SK-N-SH (cell line): ENCODE measurements at regions not wholly inside any gene's neighbourhood (a gene's known extent, or its start where the extent isn't known, plus 50 kb on each side); places are given as distances from the start of the nearest gene placed in this dataset.

Experiments used
- CTCF ChIA-PET: fragments of 300-600, 350-600 bp; formaldehyde crosslinking; extraction: SDS; loops from one replicate; lab custom pipeline; 2021; lab: Yijun Ruan, JAX
- POLR2A ChIA-PET: fragments of 350-600 bp; sonication (Branson Sonifier 250); formaldehyde crosslinking; extraction: SDS; loops from one replicate; lab custom pipeline; 2020; ENCODE audit warnings: antibody characterized with exemption, inconsistent platforms; lab: Yijun Ruan, JAX
- DNase-seq: peaks from one replicate; pipeline ENCODE4 v3.0.0; 2012
- H2AFZ ChIP-seq: fragments of 200-600 bp; sonication (generic); 2 replicates; pipeline ENCODE4 v1.8.1; 2016; ENCODE audit warnings: antibody characterized with exemption, mild to moderate bottlenecking, low read depth
- H3F3A ChIP-seq: fragments of 200-600 bp; sonication (generic); replicated peaks from 2 replicates; pipeline ENCODE3; 2016; ENCODE audit warnings: antibody characterized with exemption, mild to moderate bottlenecking; ENCODE audit not compliant: insufficient read depth
- H3K27ac ChIP-seq, 2 experiments: fragments of 200-500 bp in 1 of 2; fragments of 200-600 bp in 1 of 2; sonication (Bioruptor generic) in 1 of 2; sonication (generic), shearing (Covaris generic) in 1 of 2; 2 replicates each; pipeline versions ENCODE4 v1.5.1 to v1.6.1; 2014 to 2016; ENCODE audit warnings: low read depth in 2 of 2, inconsistent platforms in 1 of 2, low read length in 1 of 2, mild to moderate bottlenecking in 1 of 2, mixed read lengths in 1 of 2
- H3K27me3 ChIP-seq: fragments of 200-600 bp; sonication (generic), shearing (Covaris generic); 2 replicates; pipeline ENCODE4 v1.6.1; 2016; ENCODE audit warnings: mixed run types; ENCODE audit not compliant: insufficient read depth
- H3K36me3 ChIP-seq, 2 experiments: fragments of 200-500 bp in 1 of 2; fragments of 200-600 bp in 1 of 2; sonication (Bioruptor generic) in 1 of 2; sonication (generic) in 1 of 2; replicated peaks in 1 of 2; 2 replicates each; pipeline versions ENCODE3 to v1.5.1; 2014 to 2016; ENCODE audit warnings: low read length in 1 of 2, mild to moderate bottlenecking in 1 of 2; ENCODE audit not compliant: insufficient read depth in 2 of 2, control insufficient read depth in 1 of 2
- H3K4me1 ChIP-seq, 2 experiments: fragments of 200-500 bp in 1 of 2; fragments of 200-600 bp in 1 of 2; sonication (Bioruptor generic) in 1 of 2; sonication (generic), shearing (Covaris generic) in 1 of 2; 2 replicates each; pipeline versions ENCODE4 v1.5.1 to v1.6.1; 2014 to 2016; ENCODE audit warnings: low read depth in 1 of 2, low read length in 1 of 2, mixed run types in 1 of 2; ENCODE audit not compliant: insufficient read depth in 2 of 2, control insufficient read depth in 1 of 2
- H3K4me2 ChIP-seq: fragments of 200-600 bp; sonication (generic), shearing (Covaris generic); 2 replicates; pipeline ENCODE4 v1.6.1; 2017; ENCODE audit warnings: mixed run types
- H3K4me3 ChIP-seq, 2 experiments: fragments of 200-500 bp in 1 of 2; fragments of 200-600 bp in 1 of 2; sonication (Bioruptor generic) in 1 of 2; sonication (generic), shearing (Covaris generic) in 1 of 2; 2 replicates each; pipeline versions ENCODE4 v1.5.1 to v1.8.1; 2014 to 2016; ENCODE audit warnings: low read depth in 2 of 2, inconsistent platforms in 1 of 2, low read length in 1 of 2, mild to moderate bottlenecking in 1 of 2, mixed read lengths in 1 of 2, moderate library complexity in 1 of 2
- H3K79me2 ChIP-seq: fragments of 200-600 bp; sonication (generic); 2 replicates; pipeline ENCODE4 v1.8.1; 2017; ENCODE audit warnings: mild to moderate bottlenecking; ENCODE audit not compliant: insufficient read depth
- H3K9ac ChIP-seq: fragments of 200-600 bp; sonication (generic); 2 replicates; pipeline ENCODE4 v1.6.1; 2017; ENCODE audit warnings: mixed run types
- H3K9me2 ChIP-seq: fragments of 200-600 bp; sonication (generic); 2 replicates; pipeline ENCODE4 v1.6.1; 2017; ENCODE audit warnings: mixed run types
- H3K9me3 ChIP-seq: fragments of 200-600 bp; sonication (generic); 2 replicates; pipeline ENCODE4 v1.6.1; 2017; ENCODE audit warnings: mixed run types, mild to moderate bottlenecking, moderate library complexity
- H4K20me1 ChIP-seq: fragments of 200-600 bp; sonication (generic); 2 replicates; pipeline ENCODE4 v1.6.1; 2017; ENCODE audit warnings: mild to moderate bottlenecking, mixed run types; ENCODE audit not compliant: insufficient read depth
- CHD2 ChIP-seq: fragments of 150-350 bp; IDR thresholded peaks from 2 replicates; pipeline ENCODE4 v1.6.1; 2018; ENCODE audit warnings: low read length; ENCODE audit not compliant: partially characterized antibody
- ELF1 ChIP-seq: IDR thresholded peaks from 2 replicates; pipeline ENCODE4 v1.4.0; 2012
- EP300 ChIP-seq, 2 experiments: IDR thresholded peaks; 2 replicates each; pipeline versions ENCODE4 v1.4.0 to v1.6.1; 2012; ENCODE audit warnings: borderline replicate concordance in 1 of 2, low read depth in 1 of 2, low read length in 1 of 2
- FOXM1 ChIP-seq: IDR thresholded peaks from 2 replicates; pipeline ENCODE4 v1.4.0; 2012; ENCODE audit warnings: low read depth, mild to moderate bottlenecking
- GABPA ChIP-seq: IDR thresholded peaks from 2 replicates; pipeline ENCODE4 v1.4.0; 2012; ENCODE audit warnings: low read depth, mild to moderate bottlenecking
- GATA2 ChIP-seq: sonication (generic); formaldehyde crosslinking; IDR thresholded peaks from 2 replicates; pipeline ENCODE4 v1.5.0; 2020; ENCODE audit warnings: mild to moderate bottlenecking, missing genetic modification reagents
- JUND ChIP-seq: IDR thresholded peaks from 2 replicates; pipeline ENCODE4 v1.4.0; 2012
- NFIC ChIP-seq: IDR thresholded peaks from 2 replicates; pipeline ENCODE4 v1.4.0; 2012; ENCODE audit warnings: borderline replicate concordance
- NRF1 ChIP-seq: IDR thresholded peaks from 2 replicates; pipeline ENCODE4 v1.6.1; 2012; ENCODE audit warnings: low read depth, mild to moderate bottlenecking, low read length
- RAD21 ChIP-seq: IDR thresholded peaks from 2 replicates; pipeline ENCODE4 v1.6.1; 2012; ENCODE audit warnings: mild to moderate bottlenecking, low read length
- RFX5 ChIP-seq: IDR thresholded peaks from 2 replicates; pipeline ENCODE4 v1.6.1; 2012; ENCODE audit warnings: mild to moderate bottlenecking, improper control_type of control experiment, low read length
- SIN3A ChIP-seq: IDR thresholded peaks from 2 replicates; pipeline ENCODE4 v1.6.1; 2012; ENCODE audit warnings: low read depth, mild to moderate bottlenecking, low read length, moderate library complexity, borderline replicate concordance
- SMC3 ChIP-seq: IDR thresholded peaks from 2 replicates; pipeline ENCODE4 v1.6.1; 2012; ENCODE audit warnings: low read depth, low read length, improper control_type of control experiment
- TAF1 ChIP-seq: IDR thresholded peaks from 2 replicates; pipeline ENCODE4 v1.6.1; 2012; ENCODE audit warnings: low read depth, mild to moderate bottlenecking, low read length, moderate library complexity, borderline replicate concordance
- TCF12 ChIP-seq: IDR thresholded peaks from 2 replicates; pipeline ENCODE4 v1.4.0; 2012
- USF1 ChIP-seq: IDR thresholded peaks from 2 replicates; pipeline ENCODE4 v1.4.0; 2012; ENCODE audit warnings: low read depth, borderline replicate concordance
- USF2 ChIP-seq: fragments of 150-350 bp; IDR thresholded peaks from 2 replicates; pipeline ENCODE4 v1.6.1; 2017; ENCODE audit warnings: antibody characterized with exemption, low read length, low read depth, borderline replicate concordance
- WGBS: methylation state at CpG from one replicate; pipeline ENCODE4 v1.1.6; 2017; ENCODE audit warnings: low lambda C conversion rate; 5-methylcytosine and 5-hydroxymethylcytosine counted together
- TF ChIP-seq, protein P1 (sequence below): fragments of 150-350 bp; IDR thresholded peaks from 2 replicates; pipeline ENCODE4 v1.6.1; 2016; ENCODE audit warnings: mild to moderate bottlenecking, low read depth, low read length
- TF ChIP-seq, protein P2 (sequence below): IDR thresholded peaks from 2 replicates; pipeline ENCODE4; 2012
- TF ChIP-seq, protein P3 (sequence below): IDR thresholded peaks from 2 replicates; pipeline ENCODE4 v1.4.0; 2012; ENCODE audit warnings: low read depth

- TF ChIP-seq USF2 (no peak), ELF1 (no peak), GATA2 (no peak), SMC3 (no peak)
Measured at GRCh38 chr6:9484686-9485085, 930.2 kb downstream of the TFAP2A start (continued).

DNA sequence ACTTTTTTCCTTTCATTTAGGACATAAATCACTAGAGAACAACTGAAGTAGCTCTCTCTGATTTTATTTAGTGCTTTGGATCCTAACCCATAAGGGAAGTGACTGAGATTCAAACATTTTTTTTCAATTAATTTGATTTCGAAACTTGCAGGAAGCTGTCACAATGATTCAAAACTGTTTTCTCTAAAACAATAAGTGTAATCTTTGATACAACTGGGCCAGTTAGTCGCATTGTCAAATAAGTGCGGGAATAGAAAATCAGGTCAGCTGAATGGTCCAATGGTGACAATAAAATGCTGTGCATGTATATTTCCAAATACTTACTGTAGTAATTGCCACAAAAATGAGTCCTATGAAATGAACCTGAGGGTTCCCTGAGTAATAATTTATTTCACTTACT lies 930.8 kb downstream of the TFAP2A start:
- no peaks in the 10 kb centered on the region for H4K20me1 ChIP-seq
- no peaks in the 10 kb centered on the region for H3K9me3 ChIP-seq
- CTCF ChIA-PET = interaction anchor here (1.2 kb wide), 1 partner anchor 9 kb away, joined by 4 read pairs; no protein-coding TSS in a partner anchor
- no peaks in the 10 kb centered on the region for H3K27me3 ChIP-seq
- H3K27ac ChIP-seq = peak overlapping the region in 1 of 2 experiments; percentile 17; a peak in 1 of 4 replicates
- no peak overlapping the region for H3K9ac ChIP-seq
- peaks cover 26% of the 10 kb centered on the region for H3F3A ChIP-seq
- DNase-seq = no peak
- H3K4me1 ChIP-seq = peaks cover 0 to 9% of the 10 kb centered on the region in 2 experiments; a peak in 1 of 4 replicates
- POLR2A ChIA-PET = no interaction called here
- no peaks in the 10 kb centered on the region for H3K79me2 ChIP-seq
- TF ChIP-seq USF2 (no peak), NRF1 (no peak), JUND (no peak), CHD2 (no peak)
- TF ChIP-seq, all 33 proteins: peak for 0
- no peak overlapping the region for H3K4me2 ChIP-seq
- no peaks in the 10 kb centered on the region for H3K9me2 ChIP-seq
- no peak overlapping the region for H2AFZ ChIP-seq
- no peaks in the 10 kb centered on the region for H3K36me3 ChIP-seq
- no peak overlapping the region for H3K4me3 ChIP-seq
- WGBS = 54% methylated on average over 3 of the region's 3 CpGs

DNA sequence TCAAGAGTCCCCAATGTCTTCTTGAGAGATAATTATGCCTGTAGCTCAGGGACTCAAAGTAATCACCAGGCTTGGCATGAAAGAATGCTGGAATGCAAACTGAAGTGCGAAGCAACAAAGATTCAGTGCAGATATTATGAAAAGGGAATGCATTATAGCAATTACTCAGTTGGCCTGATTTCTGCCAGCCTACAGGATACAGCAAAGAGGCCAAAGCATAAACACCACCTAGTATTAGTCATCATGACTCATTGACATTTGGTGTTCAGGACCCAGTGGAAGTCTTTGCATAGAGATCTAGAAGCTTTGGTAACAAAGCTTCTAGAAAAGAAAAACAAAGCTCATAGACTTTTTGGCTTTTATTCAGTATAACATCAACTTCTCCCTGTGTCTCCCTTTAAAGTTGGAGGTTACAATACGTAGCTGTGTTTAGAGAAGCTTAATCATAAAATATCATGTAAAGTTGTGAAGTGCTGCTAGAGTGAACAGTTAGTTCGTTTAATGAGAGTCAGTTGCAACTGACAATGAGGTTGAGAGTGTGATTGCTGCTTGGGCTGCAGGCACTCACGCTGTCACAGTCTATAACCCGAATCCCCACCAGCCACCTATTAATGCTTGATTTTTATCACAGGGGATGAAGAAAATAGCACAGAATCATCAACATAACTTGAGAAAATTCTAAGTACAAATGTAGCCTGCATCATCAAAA lies 932.7 kb downstream of the TFAP2A start:
- Histone ChIP-seq H2AFZ (peak overlapping the region; percentile 22; the same call in 1 of the 2 replicates), H3K4me3 (peak overlapping the region in 1 of 2 experiments; percentile 10; a peak in 1 of 4 replicates)
- POLR2A ChIA-PET = no interaction called here
- TF ChIP-seq FOXM1 (peak; percentile 83; the same call in 1 of the 2 replicates), NFIC (peak; percentile 93), TCF12 (peak; percentile 92), CHD2 (no peak), EP300 (IDR thresholded peaks at IDR 0.05; ENCODE audit: borderline replicate concordance in 1 of 2, low read depth in 1 of 2, low read length in 1 of 2) (peak; percentile 28 to 93), USF1 (no peak), TAF1 (no peak), GABPA (no peak), RAD21 (no peak), SIN3A (peak; percentile 39; the same call in 1 of the 2 replicates), RFX5 (no peak), NRF1 (no peak)
- TF ChIP-seq, protein P1, sequence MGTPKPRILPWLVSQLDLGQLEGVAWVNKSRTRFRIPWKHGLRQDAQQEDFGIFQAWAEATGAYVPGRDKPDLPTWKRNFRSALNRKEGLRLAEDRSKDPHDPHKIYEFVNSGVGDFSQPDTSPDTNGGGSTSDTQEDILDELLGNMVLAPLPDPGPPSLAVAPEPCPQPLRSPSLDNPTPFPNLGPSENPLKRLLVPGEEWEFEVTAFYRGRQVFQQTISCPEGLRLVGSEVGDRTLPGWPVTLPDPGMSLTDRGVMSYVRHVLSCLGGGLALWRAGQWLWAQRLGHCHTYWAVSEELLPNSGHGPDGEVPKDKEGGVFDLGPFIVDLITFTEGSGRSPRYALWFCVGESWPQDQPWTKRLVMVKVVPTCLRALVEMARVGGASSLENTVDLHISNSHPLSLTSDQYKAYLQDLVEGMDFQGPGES = no peak
- TF ChIP-seq, protein P2, sequence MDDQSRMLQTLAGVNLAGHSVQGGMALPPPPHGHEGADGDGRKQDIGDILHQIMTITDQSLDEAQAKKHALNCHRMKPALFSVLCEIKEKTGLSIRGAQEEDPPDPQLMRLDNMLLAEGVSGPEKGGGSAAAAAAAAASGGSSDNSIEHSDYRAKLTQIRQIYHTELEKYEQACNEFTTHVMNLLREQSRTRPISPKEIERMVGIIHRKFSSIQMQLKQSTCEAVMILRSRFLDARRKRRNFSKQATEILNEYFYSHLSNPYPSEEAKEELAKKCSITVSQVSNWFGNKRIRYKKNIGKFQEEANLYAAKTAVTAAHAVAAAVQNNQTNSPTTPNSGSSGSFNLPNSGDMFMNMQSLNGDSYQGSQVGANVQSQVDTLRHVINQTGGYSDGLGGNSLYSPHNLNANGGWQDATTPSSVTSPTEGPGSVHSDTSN = peak; percentile 86
- TF ChIP-seq, protein P3, sequence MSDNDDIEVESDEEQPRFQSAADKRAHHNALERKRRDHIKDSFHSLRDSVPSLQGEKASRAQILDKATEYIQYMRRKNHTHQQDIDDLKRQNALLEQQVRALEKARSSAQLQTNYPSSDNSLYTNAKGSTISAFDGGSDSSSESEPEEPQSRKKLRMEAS = peak; percentile 44

More for the DNA sequence above, 932.7 kb downstream of the TFAP2A start:
- Histone ChIP-seq H3K36me3 (no peaks in the 10 kb centered on the region), H3K9ac (peak overlapping the region; percentile 29; the same call in 1 of the 2 replicates), H4K20me1 (no peaks in the 10 kb centered on the region), H3K27ac (peak overlapping the region; percentile 60 to 87; a peak in 3 of 4 replicates), H3K4me2 (peak overlapping the region; percentile 51), H3K9me3 (no peaks in the 10 kb centered on the region), H3K9me2 (no peaks in the 10 kb centered on the region), H3F3A (peaks cover 26% of the 10 kb centered on the region), H3K79me2 (no peaks in the 10 kb centered on the region), H3K4me1 (peaks cover 0 to 9% of the 10 kb centered on the region in 2 experiments; a peak in 1 of 4 replicates), H3K27me3 (no peaks in the 10 kb centered on the region)
- CTCF ChIA-PET = no interaction called here
- WGBS = 6% methylated on average over 5 of the region's 5 CpGs
- DNase-seq = no peak
